HCT116 (cell line): ENCODE measurements at regions not wholly inside any gene's neighbourhood (a gene's known extent, or its start where the extent isn't known, plus 50 kb on each side); places are given as distances from the start of the nearest gene placed in this dataset.

ENCODE experiments used
- CEBPB ChIP-seq: IDR thresholded peaks from 2 replicates; pipeline ENCODE4 v1.6.1; 2012; ENCODE audit warnings: low read depth
- ELF1 ChIP-seq: IDR thresholded peaks from 2 replicates; pipeline ENCODE4 v1.6.1; 2012; ENCODE audit warnings: low read depth, borderline replicate concordance
- EZH2 ChIP-seq: fragments of 200-600 bp; sonication (generic); IDR thresholded peaks from 2 replicates; pipeline ENCODE4 v1.6.1; 2017; ENCODE audit warnings: antibody characterized with exemption, mixed run types
- POLR2A ChIP-seq: IDR thresholded peaks from 2 replicates; pipeline ENCODE4 v1.7.0; 2011; ENCODE audit warnings: borderline replicate concordance; ENCODE audit not compliant: insufficient read depth, insufficient read length; ENCODE audit errors: extremely low read depth
- SIN3A ChIP-seq: IDR thresholded peaks from 2 replicates; pipeline ENCODE4 v1.6.1; 2012; ENCODE audit warnings: low read depth
- ZNF274 ChIP-seq: fragments of 200-500 bp; sonication (Bioruptor generic); IDR thresholded peaks from 2 replicates; pipeline ENCODE4 v1.6.1; 2014; ENCODE audit warnings: mild to moderate bottlenecking, low read depth, low read length, inconsistent platforms
- TF ChIP-seq, protein P1 (sequence below), 3 experiments: fragments of 200-600 bp in 1 of 3; sonication (generic) in 1 of 3; IDR thresholded peaks in 2 of 3; conservative IDR thresholded peaks in 1 of 3; 2 replicates each; pipeline ENCODE4 v1.5.1; 2012 to 2017; ENCODE audit warnings: low read depth in 2 of 3, low read length in 2 of 3, antibody characterized with exemption in 1 of 3, borderline replicate concordance in 1 of 3, control low read depth in 1 of 3, mild to moderate bottlenecking in 1 of 3, mixed read lengths in 1 of 3, mixed run types in 1 of 3, moderate library complexity in 1 of 3; ENCODE audit not compliant: insufficient read depth in 1 of 3

DNA sequence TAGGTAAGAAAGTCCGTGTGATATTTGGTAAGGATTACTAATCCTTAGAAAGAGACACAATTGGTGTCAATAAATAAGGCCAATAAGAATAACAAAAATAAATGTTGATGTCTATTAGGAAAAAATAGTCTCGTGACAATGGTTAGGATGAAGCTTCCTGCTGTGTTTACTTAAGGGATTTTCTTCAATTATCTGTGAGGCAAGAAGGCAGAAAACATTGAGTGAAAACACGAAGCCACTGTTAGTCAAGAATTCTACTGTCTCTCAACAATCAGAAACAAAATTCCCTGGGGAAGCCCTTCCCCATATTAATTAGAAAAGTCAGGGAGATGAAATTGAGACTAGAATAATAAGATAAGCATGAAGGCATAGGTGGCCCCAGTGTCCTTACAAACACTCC, 149.0 kb downstream of the SYK start:
- TF ChIP-seq POLR2A (no peak), ELF1 (no peak), ZNF274 (no peak), EZH2 (no peak), CEBPB (no peak), SIN3A (no peak)
- TF ChIP-seq, protein P1, sequence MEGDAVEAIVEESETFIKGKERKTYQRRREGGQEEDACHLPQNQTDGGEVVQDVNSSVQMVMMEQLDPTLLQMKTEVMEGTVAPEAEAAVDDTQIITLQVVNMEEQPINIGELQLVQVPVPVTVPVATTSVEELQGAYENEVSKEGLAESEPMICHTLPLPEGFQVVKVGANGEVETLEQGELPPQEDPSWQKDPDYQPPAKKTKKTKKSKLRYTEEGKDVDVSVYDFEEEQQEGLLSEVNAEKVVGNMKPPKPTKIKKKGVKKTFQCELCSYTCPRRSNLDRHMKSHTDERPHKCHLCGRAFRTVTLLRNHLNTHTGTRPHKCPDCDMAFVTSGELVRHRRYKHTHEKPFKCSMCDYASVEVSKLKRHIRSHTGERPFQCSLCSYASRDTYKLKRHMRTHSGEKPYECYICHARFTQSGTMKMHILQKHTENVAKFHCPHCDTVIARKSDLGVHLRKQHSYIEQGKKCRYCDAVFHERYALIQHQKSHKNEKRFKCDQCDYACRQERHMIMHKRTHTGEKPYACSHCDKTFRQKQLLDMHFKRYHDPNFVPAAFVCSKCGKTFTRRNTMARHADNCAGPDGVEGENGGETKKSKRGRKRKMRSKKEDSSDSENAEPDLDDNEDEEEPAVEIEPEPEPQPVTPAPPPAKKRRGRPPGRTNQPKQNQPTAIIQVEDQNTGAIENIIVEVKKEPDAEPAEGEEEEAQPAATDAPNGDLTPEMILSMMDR (IDR thresholded peaks at IDR 0.05 in 2 of 3, conservative IDR thresholded peaks at IDR 0.05 in 1 of 3; ENCODE audit: borderline replicate concordance in 1 of 3, insufficient read depth in 1 of 3, low read depth in 2 of 3, low read length in 2 of 3), result no peak
